ENCODE measurements at regions not wholly inside any gene's neighbourhood (a gene's known extent, or its start where the extent isn't known, plus 50 kb on each side); places are given as distances from the start of the nearest gene placed in this dataset.

DNA sequence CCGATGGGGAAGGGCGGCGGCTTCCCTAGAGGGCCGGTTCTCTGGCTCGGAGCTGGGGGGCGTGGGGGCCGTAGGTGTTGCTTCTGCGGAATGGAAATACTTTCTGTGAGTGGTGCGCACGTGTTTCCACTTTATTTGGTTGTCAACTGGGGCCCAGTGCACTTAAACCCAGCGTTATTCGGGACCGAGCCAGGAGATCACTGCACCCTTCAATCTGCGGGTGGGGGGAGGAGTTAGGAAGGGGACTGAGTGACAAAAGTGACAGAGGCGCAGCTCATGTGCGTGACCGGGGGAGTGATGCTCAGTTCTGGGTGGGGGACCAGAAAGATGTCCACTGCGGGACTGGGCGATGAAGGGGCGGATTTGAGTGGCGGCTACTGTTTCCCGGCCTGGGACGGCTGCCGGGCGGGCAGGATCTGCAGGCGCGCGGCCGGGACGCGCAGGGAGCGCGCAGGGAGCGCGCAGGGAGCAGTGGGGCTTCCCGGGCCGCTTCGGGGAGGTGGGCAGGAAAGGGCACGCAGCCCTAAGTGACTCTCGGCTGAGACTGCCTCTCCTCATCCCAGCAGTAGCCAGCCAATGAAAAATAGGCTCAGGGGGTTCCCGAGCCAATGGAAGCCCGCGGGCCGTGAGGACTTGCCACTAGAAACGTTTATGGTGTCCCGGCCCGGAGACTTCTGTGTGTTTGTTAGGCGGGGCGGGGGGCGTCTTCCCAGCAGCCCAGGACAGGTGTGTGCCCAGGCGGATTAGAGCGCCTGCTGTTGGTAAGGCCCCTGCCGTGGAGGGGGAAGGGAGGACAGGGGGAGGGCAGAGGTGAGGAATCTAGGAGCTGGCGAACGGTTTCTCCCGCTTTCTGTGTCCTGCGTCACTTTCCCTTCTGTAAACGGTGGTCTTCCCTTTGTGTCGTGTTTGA lies 54.3 kb upstream of the KDM7A start:
- Mint-ChIP-seq H3K9me3 (no peaks in the 10 kb centered on the region; a peak in 1 of 5 replicates), H3K4me3 (peak overlapping the region; percentile 78 to 87), H3K27ac (peak overlapping the region in 1 of 3 experiments; percentile 64; a peak in 2 of 7 replicates), H3K4me1 (peaks cover 16 to 17% of the 10 kb centered on the region in 2 experiments), H3K27me3 (ENCODE audit: low read depth) (peaks cover 26% of the 10 kb centered on the region), H3K36me3 (ENCODE audit: insufficient read depth in 1 of 3, low read depth in 3 of 3) (no peaks in the 10 kb centered on the region)
- H2BK120ac ChIP-seq (ENCODE audit: low read depth, low read length, poor library complexity, severe bottlenecking): no peak overlapping the region
- no peak overlapping the region for H3K14ac ChIP-seq (ENCODE audit: insufficient read depth, low read length)
- no peak overlapping the region for H4K8ac ChIP-seq (replicated peaks; ENCODE audit: insufficient read length, low read depth, low read length)
- no peak overlapping the region for H2AFZ ChIP-seq (ENCODE audit: low read length)
- no peaks in the 10 kb centered on the region; the same call in 1 of the 2 replicates for H3K27me3 ChIP-seq (ENCODE audit: insufficient read depth, low read length)
- H3K4me2 ChIP-seq (ENCODE audit: insufficient read depth, insufficient read length, low read length): peak overlapping the region; percentile 60
- no peak overlapping the region; the same call in 1 of the 2 replicates for H2BK15ac ChIP-seq (ENCODE audit: low read depth, low read length)
- no CpG with 5 or more reads among the region's 59 CpGs for WGBS (ENCODE audit: extremely low coverage, insufficient read length, low lambda C conversion rate)
- H2BK12ac ChIP-seq (ENCODE audit: insufficient read length, low read depth, low read length): no peak overlapping the region
- TF ChIP-seq, protein P1, sequence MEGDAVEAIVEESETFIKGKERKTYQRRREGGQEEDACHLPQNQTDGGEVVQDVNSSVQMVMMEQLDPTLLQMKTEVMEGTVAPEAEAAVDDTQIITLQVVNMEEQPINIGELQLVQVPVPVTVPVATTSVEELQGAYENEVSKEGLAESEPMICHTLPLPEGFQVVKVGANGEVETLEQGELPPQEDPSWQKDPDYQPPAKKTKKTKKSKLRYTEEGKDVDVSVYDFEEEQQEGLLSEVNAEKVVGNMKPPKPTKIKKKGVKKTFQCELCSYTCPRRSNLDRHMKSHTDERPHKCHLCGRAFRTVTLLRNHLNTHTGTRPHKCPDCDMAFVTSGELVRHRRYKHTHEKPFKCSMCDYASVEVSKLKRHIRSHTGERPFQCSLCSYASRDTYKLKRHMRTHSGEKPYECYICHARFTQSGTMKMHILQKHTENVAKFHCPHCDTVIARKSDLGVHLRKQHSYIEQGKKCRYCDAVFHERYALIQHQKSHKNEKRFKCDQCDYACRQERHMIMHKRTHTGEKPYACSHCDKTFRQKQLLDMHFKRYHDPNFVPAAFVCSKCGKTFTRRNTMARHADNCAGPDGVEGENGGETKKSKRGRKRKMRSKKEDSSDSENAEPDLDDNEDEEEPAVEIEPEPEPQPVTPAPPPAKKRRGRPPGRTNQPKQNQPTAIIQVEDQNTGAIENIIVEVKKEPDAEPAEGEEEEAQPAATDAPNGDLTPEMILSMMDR (conservative IDR thresholded peaks at IDR 0.05): 0 out of 3 replicates have a peak, but pooled peaks have one; percentile 24
- no peak overlapping the region for H3K23ac ChIP-seq (ENCODE audit: insufficient read length, low read depth, low read length)
- H4K5ac ChIP-seq (ENCODE audit: insufficient read length, low read depth, low read length): no peak overlapping the region
- H3T11ph ChIP-seq (ENCODE audit: low read length): no peak overlapping the region
- no peak overlapping the region for H2BK5ac ChIP-seq (ENCODE audit: insufficient read length, low read length)
- no peaks in the 10 kb centered on the region for H3K79me2 ChIP-seq (ENCODE audit: insufficient read depth, low read length)
- DNase-seq: peak; percentile 97
- no peaks in the 10 kb centered on the region for H3K9me3 ChIP-seq (ENCODE audit: control insufficient read depth, low read depth, low read length)
- H3K56ac ChIP-seq (ENCODE audit: insufficient read length, low read depth, low read length): no peak overlapping the region
- H2AK5ac ChIP-seq (ENCODE audit: insufficient read length, low read length): no peak overlapping the region
- no peak overlapping the region for H2BK20ac ChIP-seq (ENCODE audit: low read depth, low read length, poor library complexity, severe bottlenecking)
- H4K91ac ChIP-seq (ENCODE audit: insufficient read length, low read depth, low read length): no peak overlapping the region
- no peak overlapping the region for H3K4ac ChIP-seq (ENCODE audit: low read depth, low read length)
- no peaks in the 10 kb centered on the region for H3K79me1 ChIP-seq (ENCODE audit: insufficient read depth, low read depth, low read length, poor library complexity, severe bottlenecking)
- peaks cover 9% of the 10 kb centered on the region for H3K23me2 ChIP-seq (ENCODE audit: insufficient read length, low read depth, low read length, poor library complexity, severe bottlenecking)
- H3K9ac ChIP-seq (ENCODE audit: extremely low read depth, insufficient read length, low read length): no peak overlapping the region
- no peaks in the 10 kb centered on the region for H4K20me1 ChIP-seq (ENCODE audit: control insufficient read depth, insufficient read depth, insufficient read length)
- no peaks in the 10 kb centered on the region for H3K4me1 ChIP-seq (ENCODE audit: insufficient read depth, low read length)
- no peak overlapping the region for H3K18ac ChIP-seq (ENCODE audit: insufficient read length, low read depth, low read length)
- no peak overlapping the region for H3K27ac ChIP-seq (ENCODE audit: insufficient read length, low read depth, low read length)

Data from H9 (cell line).